ENCODE measurements at regions not wholly inside any gene's neighbourhood (a gene's known extent, or its start where the extent isn't known, plus 50 kb on each side); places are given as distances from the start of the nearest gene placed in this dataset.

DNA sequence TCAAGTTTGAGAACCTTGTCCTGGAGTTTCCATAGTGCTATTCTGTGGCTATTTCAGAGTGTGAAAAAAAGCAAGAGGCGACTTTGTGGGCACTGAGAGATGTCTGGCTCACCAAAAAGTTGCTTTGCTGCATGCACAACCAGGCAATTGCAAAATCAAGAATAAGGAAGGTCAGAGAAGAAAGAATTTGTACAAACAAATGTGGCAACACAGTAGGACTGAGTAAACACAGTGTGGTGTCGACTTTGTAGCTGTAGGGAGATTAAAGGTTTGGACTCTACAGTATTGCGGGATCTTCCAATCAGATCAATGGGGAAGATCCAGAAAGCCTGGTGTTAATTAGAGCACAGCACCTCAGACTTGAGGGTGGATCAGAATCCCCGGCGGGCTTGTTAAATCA, 88.1 kb upstream of the PLPP4 start:
- no peak overlapping the region for H3K18ac ChIP-seq (ENCODE audit: insufficient read length, low read depth, low read length)
- Mint-ChIP-seq H3K27ac (no peak overlapping the region), H3K9me3 (no peaks in the 10 kb centered on the region), H3K4me1 (no peaks in the 10 kb centered on the region), H3K27me3 (ENCODE audit: low read depth) (peaks cover 5% of the 10 kb centered on the region), H3K4me3 (no peak overlapping the region), H3K36me3 (ENCODE audit: insufficient read depth in 1 of 3, low read depth in 3 of 3) (no peaks in the 10 kb centered on the region)
- no peak overlapping the region for H2BK15ac ChIP-seq (ENCODE audit: low read depth, low read length)
- H3K4me1 ChIP-seq (ENCODE audit: insufficient read depth, low read length) = no peaks in the 10 kb centered on the region
- H3K4ac ChIP-seq (ENCODE audit: low read depth, low read length) = no peak overlapping the region
- H3K79me1 ChIP-seq (ENCODE audit: insufficient read depth, low read depth, low read length, poor library complexity, severe bottlenecking) = no peaks in the 10 kb centered on the region
- H3K23ac ChIP-seq (ENCODE audit: insufficient read length, low read depth, low read length) = no peak overlapping the region
- H3K4me2 ChIP-seq (ENCODE audit: insufficient read depth, insufficient read length, low read length) = no peak overlapping the region
- H2BK5ac ChIP-seq (ENCODE audit: insufficient read length, low read length) = no peak overlapping the region
- H2BK12ac ChIP-seq (ENCODE audit: insufficient read length, low read depth, low read length) = no peak overlapping the region
- no peaks in the 10 kb centered on the region for H4K20me1 ChIP-seq (ENCODE audit: control insufficient read depth, insufficient read depth, insufficient read length)
- no peaks in the 10 kb centered on the region for H3K79me2 ChIP-seq (ENCODE audit: insufficient read depth, low read length)
- DNase-seq = no peak
- no peak overlapping the region for H2AFZ ChIP-seq (ENCODE audit: low read length)
- no peak overlapping the region for H3T11ph ChIP-seq (ENCODE audit: low read length)
- TF ChIP-seq, protein P1, sequence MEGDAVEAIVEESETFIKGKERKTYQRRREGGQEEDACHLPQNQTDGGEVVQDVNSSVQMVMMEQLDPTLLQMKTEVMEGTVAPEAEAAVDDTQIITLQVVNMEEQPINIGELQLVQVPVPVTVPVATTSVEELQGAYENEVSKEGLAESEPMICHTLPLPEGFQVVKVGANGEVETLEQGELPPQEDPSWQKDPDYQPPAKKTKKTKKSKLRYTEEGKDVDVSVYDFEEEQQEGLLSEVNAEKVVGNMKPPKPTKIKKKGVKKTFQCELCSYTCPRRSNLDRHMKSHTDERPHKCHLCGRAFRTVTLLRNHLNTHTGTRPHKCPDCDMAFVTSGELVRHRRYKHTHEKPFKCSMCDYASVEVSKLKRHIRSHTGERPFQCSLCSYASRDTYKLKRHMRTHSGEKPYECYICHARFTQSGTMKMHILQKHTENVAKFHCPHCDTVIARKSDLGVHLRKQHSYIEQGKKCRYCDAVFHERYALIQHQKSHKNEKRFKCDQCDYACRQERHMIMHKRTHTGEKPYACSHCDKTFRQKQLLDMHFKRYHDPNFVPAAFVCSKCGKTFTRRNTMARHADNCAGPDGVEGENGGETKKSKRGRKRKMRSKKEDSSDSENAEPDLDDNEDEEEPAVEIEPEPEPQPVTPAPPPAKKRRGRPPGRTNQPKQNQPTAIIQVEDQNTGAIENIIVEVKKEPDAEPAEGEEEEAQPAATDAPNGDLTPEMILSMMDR (conservative IDR thresholded peaks at IDR 0.05) = no peak
- H2AK5ac ChIP-seq (ENCODE audit: insufficient read length, low read length) = no peak overlapping the region
- H2BK20ac ChIP-seq (ENCODE audit: low read depth, low read length, poor library complexity, severe bottlenecking) = no peak overlapping the region
- H3K23me2 ChIP-seq (ENCODE audit: insufficient read length, low read depth, low read length, poor library complexity, severe bottlenecking) = no peaks in the 10 kb centered on the region
- no peaks in the 10 kb centered on the region for H3K27me3 ChIP-seq (ENCODE audit: insufficient read depth, low read length)
- WGBS (ENCODE audit: extremely low coverage, insufficient read length, low lambda C conversion rate) = no CpG with 5 or more reads among the region's 5 CpGs
- no peak overlapping the region for H3K27ac ChIP-seq (ENCODE audit: insufficient read length, low read depth, low read length)
- H2BK120ac ChIP-seq (ENCODE audit: low read depth, low read length, poor library complexity, severe bottlenecking) = no peak overlapping the region
- H3K9ac ChIP-seq (ENCODE audit: extremely low read depth, insufficient read length, low read length) = no peak overlapping the region
- no peak overlapping the region for H4K5ac ChIP-seq (ENCODE audit: insufficient read length, low read depth, low read length)
- no peak overlapping the region for H3K56ac ChIP-seq (ENCODE audit: insufficient read length, low read depth, low read length)
- H3K9me3 ChIP-seq (ENCODE audit: control insufficient read depth, low read depth, low read length) = no peaks in the 10 kb centered on the region
- H3K14ac ChIP-seq (ENCODE audit: insufficient read depth, low read length) = no peak overlapping the region
- no peak overlapping the region for H4K8ac ChIP-seq (replicated peaks; ENCODE audit: insufficient read length, low read depth, low read length)
- H4K91ac ChIP-seq (ENCODE audit: insufficient read length, low read depth, low read length) = no peak overlapping the region

All from H9 (cell line).